Gastroesophageal sphincter (tissue), 3 donors: ENCODE measurements at regions not wholly inside any gene's neighbourhood (a gene's known extent, or its start where the extent isn't known, plus 50 kb on each side); places are given as distances from the start of the nearest gene placed in this dataset.

Experiments used
- POLR2A ChIP-seq, 2 donors: fragments of 450-650 bp; IDR thresholded peaks; one replicate each; pipeline ENCODE4 v1.6.1; 2017; ENCODE audit warnings: antibody characterized with exemption in 2 of 2, mild to moderate bottlenecking in 2 of 2, moderate library complexity in 1 of 2
- TF ChIP-seq, protein P1 (sequence below), 4 experiments: fragments of 200-600 bp in 2 of 4; fragments of 450-650 bp in 2 of 4; sonication (generic) in 1 of 4; IDR thresholded peaks; one replicate each; pipeline ENCODE4 v1.5.1; 2017 to 2019; ENCODE audit warnings: antibody characterized with exemption in 4 of 4, mild to moderate bottlenecking in 2 of 4, moderate library complexity in 2 of 4

DNA sequence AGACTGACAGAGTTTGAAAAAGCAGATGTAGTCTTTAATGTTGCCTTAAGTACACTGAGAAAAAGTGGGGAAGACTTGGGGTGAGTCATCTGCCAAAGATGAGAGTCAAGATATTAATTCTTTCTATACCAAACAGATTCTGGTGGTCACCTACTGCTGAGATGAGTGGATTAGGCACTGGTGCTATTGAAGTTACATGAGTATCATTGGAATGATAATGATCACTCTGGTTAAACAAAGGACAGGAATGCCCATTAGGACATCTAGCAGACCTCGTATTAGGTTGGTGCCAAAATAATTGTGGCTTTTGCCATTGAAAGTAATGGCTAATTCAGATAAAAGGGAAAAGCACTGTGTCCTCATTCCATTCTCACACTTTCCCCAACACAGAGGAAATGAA is 1588.9 kb downstream of the KCNT2 start:
- TF ChIP-seq, protein P1, sequence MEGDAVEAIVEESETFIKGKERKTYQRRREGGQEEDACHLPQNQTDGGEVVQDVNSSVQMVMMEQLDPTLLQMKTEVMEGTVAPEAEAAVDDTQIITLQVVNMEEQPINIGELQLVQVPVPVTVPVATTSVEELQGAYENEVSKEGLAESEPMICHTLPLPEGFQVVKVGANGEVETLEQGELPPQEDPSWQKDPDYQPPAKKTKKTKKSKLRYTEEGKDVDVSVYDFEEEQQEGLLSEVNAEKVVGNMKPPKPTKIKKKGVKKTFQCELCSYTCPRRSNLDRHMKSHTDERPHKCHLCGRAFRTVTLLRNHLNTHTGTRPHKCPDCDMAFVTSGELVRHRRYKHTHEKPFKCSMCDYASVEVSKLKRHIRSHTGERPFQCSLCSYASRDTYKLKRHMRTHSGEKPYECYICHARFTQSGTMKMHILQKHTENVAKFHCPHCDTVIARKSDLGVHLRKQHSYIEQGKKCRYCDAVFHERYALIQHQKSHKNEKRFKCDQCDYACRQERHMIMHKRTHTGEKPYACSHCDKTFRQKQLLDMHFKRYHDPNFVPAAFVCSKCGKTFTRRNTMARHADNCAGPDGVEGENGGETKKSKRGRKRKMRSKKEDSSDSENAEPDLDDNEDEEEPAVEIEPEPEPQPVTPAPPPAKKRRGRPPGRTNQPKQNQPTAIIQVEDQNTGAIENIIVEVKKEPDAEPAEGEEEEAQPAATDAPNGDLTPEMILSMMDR (IDR thresholded peaks at IDR 0.05), result no peak
- TF ChIP-seq POLR2A (IDR thresholded peaks at IDR 0.05), result no peak
